Colonic mucosa (tissue), 4 donors: ENCODE measurements at regions not wholly inside any gene's neighbourhood (a gene's known extent, or its start where the extent isn't known, plus 50 kb on each side); places are given as distances from the start of the nearest gene placed in this dataset.

Experiments used
- DNase-seq: peaks from one replicate; pipeline ENCODE4 v3.0.0-alpha.2; 2020
- H3K27ac ChIP-seq: fragments of 200-600 bp; one replicate; pipeline ENCODE4 v1.8.0; 2021
- H3K27me3 ChIP-seq: fragments of 200-600 bp; one replicate; pipeline ENCODE4 v1.8.0; 2021
- H3K36me3 ChIP-seq: fragments of 200-600 bp; one replicate; pipeline ENCODE4 v1.8.0; 2021
- H3K4me1 ChIP-seq: fragments of 200-600 bp; one replicate; pipeline ENCODE4 v1.8.0; 2021; ENCODE audit warnings: mild to moderate bottlenecking
- H3K4me3 ChIP-seq: fragments of 200-600 bp; one replicate; pipeline ENCODE4 v1.8.0; 2021
- H3K9ac ChIP-seq, 2 donors: one replicate each; pipeline ENCODE4 v1.7.0; 2013; ENCODE audit warnings: control low read depth in 2 of 2, low read depth in 2 of 2, low read length in 2 of 2
- H3K9me3 ChIP-seq: fragments of 200-600 bp; one replicate; pipeline ENCODE4 v1.8.0; 2021
- intact Hi-C: fragments of 100-400 bp; cut with DNase I; formaldehyde crosslinking; loops from one replicate; pipeline ENCODE4 v1.14.1; 2022
- TF ChIP-seq, protein P1 (sequence below): fragments of 200-600 bp; IDR thresholded peaks from one replicate; pipeline ENCODE4 v1.8.0; 2022; ENCODE audit warnings: antibody characterized with exemption, mild to moderate bottlenecking
- donor health status: healthy.
- donor health status: DM: no; HTN: no; CAD: no.
- donor health status: DM: no; HTN: no; CAD: no.

GRCh38 chr5:106241409-106241808, 1429.3 kb downstream of the EFNA5 start:
- Histone ChIP-seq H3K27me3 (no peaks in the 10 kb centered on the region), H3K9me3 (no peaks in the 10 kb centered on the region), H3K36me3 (no peaks in the 10 kb centered on the region), H3K9ac (no peak overlapping the region), H3K4me3 (no peak overlapping the region), H3K4me1 (no peaks in the 10 kb centered on the region), H3K27ac (no peak overlapping the region)
- TF ChIP-seq, protein P1, sequence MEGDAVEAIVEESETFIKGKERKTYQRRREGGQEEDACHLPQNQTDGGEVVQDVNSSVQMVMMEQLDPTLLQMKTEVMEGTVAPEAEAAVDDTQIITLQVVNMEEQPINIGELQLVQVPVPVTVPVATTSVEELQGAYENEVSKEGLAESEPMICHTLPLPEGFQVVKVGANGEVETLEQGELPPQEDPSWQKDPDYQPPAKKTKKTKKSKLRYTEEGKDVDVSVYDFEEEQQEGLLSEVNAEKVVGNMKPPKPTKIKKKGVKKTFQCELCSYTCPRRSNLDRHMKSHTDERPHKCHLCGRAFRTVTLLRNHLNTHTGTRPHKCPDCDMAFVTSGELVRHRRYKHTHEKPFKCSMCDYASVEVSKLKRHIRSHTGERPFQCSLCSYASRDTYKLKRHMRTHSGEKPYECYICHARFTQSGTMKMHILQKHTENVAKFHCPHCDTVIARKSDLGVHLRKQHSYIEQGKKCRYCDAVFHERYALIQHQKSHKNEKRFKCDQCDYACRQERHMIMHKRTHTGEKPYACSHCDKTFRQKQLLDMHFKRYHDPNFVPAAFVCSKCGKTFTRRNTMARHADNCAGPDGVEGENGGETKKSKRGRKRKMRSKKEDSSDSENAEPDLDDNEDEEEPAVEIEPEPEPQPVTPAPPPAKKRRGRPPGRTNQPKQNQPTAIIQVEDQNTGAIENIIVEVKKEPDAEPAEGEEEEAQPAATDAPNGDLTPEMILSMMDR: no peak
- intact Hi-C loops: no loop called here
- DNase-seq: no peak

- intact Hi-C loops: no loop called here
- Histone ChIP-seq H3K27ac (no peak overlapping the region), H3K27me3 (no peaks in the 10 kb centered on the region), H3K9me3 (no peaks in the 10 kb centered on the region), H3K36me3 (no peaks in the 10 kb centered on the region), H3K9ac (no peak overlapping the region), H3K4me3 (no peak overlapping the region), H3K4me1 (no peaks in the 10 kb centered on the region)
- TF ChIP-seq, protein P1: no peak
- DNase-seq: no peak
Measured at GRCh38 chr5:106205916-106206571, 1464.7 kb downstream of the EFNA5 start.

GRCh38 chr5:106202035-106202434, 1468.7 kb downstream of the EFNA5 start:
- DNase-seq: no peak
- no peaks in the 10 kb centered on the region for H3K9me3 ChIP-seq
- TF ChIP-seq, protein P1: no peak
- no peaks in the 10 kb centered on the region for H3K4me1 ChIP-seq
- no peak overlapping the region for H3K4me3 ChIP-seq
- no peaks in the 10 kb centered on the region for H3K27me3 ChIP-seq
- no peak overlapping the region for H3K27ac ChIP-seq
- no peak overlapping the region for H3K9ac ChIP-seq
- no peaks in the 10 kb centered on the region for H3K36me3 ChIP-seq
- intact Hi-C loops: no loop called here

- Histone ChIP-seq H3K36me3 (no peaks in the 10 kb centered on the region), H3K4me1 (no peaks in the 10 kb centered on the region)
Measured at GRCh38 chr5:106200971-106201370, 1469.8 kb downstream of the EFNA5 start.

GRCh38 chr5:106195679-106196474, 1474.9 kb downstream of the EFNA5 start:
- no peak overlapping the region for H3K9ac ChIP-seq
- TF ChIP-seq, protein P1: no peak
- intact Hi-C loops: no loop called here
- H3K9me3 ChIP-seq: no peaks in the 10 kb centered on the region
- no peak for DNase-seq
- H3K27ac ChIP-seq: no peak overlapping the region
- no peaks in the 10 kb centered on the region for H3K27me3 ChIP-seq
- no peaks in the 10 kb centered on the region for H3K36me3 ChIP-seq
- H3K4me1 ChIP-seq: no peaks in the 10 kb centered on the region
- H3K4me3 ChIP-seq: no peak overlapping the region

More at GRCh38 chr5:106200971-106201370, 1469.8 kb downstream of the EFNA5 start:
- H3K9ac ChIP-seq: no peak overlapping the region
- no peak for DNase-seq
- H3K27me3 ChIP-seq: no peaks in the 10 kb centered on the region
- no peaks in the 10 kb centered on the region for H3K9me3 ChIP-seq
- H3K27ac ChIP-seq: no peak overlapping the region
- intact Hi-C loops: no loop called here
- TF ChIP-seq, protein P1: no peak
- H3K4me3 ChIP-seq: no peak overlapping the region
